LNCAP (cell line): ENCODE measurements at regions not wholly inside any gene's neighbourhood (a gene's known extent, or its start where the extent isn't known, plus 50 kb on each side); places are given as distances from the start of the nearest gene placed in this dataset.

Experiments used
- TF ChIP-seq, protein P1 (sequence below): fragments of 450-650 bp; IDR thresholded peaks from 2 replicates; pipeline ENCODE4 v1.5.1; 2017; ENCODE audit warnings: mild to moderate bottlenecking

DNA sequence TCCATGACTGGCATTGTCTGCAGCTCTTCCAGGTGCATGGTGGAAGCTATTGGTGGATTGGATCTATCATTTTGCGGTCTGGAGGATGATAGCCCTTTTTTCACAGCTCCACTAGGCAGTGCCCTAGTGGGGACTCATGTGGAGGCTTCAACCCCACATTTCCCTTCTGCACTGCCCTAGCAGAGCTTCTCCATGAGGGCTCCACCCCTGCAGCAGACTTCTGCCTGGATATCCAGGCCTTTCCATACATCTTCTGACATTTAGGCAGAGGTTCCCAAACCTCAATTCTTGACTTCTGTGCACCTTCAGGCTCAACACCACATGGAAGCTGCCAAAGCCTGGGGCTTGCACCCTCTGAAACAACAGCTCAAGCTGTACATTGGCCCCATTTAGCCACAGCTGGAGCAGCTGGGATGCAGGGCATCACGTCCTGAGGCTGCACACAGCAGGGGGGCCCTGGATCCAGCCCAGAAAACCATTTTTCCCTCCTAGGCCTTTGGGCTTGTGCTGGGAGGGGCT, 800.2 kb upstream of the MIR17HG start:
- TF ChIP-seq, protein P1, sequence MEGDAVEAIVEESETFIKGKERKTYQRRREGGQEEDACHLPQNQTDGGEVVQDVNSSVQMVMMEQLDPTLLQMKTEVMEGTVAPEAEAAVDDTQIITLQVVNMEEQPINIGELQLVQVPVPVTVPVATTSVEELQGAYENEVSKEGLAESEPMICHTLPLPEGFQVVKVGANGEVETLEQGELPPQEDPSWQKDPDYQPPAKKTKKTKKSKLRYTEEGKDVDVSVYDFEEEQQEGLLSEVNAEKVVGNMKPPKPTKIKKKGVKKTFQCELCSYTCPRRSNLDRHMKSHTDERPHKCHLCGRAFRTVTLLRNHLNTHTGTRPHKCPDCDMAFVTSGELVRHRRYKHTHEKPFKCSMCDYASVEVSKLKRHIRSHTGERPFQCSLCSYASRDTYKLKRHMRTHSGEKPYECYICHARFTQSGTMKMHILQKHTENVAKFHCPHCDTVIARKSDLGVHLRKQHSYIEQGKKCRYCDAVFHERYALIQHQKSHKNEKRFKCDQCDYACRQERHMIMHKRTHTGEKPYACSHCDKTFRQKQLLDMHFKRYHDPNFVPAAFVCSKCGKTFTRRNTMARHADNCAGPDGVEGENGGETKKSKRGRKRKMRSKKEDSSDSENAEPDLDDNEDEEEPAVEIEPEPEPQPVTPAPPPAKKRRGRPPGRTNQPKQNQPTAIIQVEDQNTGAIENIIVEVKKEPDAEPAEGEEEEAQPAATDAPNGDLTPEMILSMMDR: no peak

DNA sequence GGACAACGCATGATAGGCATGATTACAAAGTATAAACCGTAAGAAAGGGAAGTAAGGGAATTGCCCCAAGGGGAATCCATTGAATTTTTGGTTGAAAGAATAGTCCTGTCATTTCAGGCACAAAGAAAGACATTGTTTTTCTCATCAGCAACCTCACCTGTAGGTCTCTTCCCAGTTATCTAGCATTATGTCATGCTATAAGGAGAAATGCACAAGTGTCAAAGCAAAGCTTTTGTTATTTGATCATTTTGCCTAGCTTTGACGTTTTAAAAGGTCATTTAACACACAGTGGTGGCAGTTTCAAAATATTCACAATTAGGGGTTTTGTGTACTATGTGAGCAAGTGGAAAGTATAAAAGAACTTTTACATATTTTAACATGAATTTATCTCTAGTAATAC, 796.2 kb upstream of the MIR17HG start:
- TF ChIP-seq, protein P1: no peak

DNA sequence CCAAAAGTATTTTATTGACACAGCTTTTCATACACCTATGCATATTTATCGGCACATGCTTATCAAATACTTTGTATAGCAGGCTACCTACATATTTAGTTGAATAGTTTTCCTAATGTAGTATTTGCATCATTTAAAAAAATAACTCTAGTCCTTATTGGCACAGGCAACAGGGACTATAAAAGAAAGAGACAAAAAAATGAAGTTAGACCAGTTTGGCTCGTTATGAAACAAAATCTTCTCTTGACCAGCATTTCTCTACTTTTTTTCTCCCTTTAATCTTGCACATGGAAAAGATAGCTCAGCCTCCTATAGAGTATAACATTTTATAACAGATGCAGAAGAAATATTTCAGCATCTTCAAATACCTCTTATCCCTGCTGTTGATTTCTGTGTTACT, 794.8 kb upstream of the MIR17HG start:
- TF ChIP-seq, protein P1: no peak

DNA sequence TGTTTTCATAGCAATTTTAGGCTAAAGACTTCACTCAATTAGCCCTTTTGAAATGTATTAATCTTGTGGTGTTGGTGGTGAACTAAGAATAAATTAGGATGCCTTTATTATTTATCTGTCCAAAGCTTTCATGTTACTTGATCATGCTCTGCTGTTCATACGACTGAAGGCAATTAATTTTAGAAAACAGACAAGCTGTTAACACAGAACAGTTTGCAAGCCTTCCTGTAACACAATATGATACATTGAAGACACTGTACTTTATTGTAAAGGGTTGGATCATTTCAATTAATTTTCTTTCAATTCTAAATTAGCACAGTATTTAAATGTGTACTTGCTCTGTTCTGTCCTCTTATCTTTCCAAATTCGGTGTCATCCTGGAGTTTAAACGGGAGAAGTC, 794.3 kb upstream of the MIR17HG start:
- TF ChIP-seq, protein P1: no peak

DNA sequence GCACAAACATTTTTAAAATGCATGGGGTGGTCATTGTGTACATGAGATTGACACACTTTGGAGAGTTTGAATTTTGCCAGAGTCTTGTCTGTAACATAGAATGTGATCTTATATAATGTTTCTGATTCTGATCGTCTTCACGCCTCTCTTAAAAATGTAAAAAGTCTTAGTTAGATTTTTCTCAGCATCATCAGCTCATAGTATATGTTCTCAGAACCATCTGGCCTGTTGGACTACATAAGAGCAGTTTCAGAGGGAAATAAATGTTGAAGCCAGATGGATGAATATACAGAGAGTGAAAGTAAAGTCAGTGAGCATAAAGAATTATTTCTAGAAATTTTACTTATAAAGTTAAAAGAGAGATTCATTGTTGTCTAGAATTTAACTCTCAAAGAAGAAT, 789.9 kb upstream of the MIR17HG start:
- TF ChIP-seq, protein P1: no peak

DNA sequence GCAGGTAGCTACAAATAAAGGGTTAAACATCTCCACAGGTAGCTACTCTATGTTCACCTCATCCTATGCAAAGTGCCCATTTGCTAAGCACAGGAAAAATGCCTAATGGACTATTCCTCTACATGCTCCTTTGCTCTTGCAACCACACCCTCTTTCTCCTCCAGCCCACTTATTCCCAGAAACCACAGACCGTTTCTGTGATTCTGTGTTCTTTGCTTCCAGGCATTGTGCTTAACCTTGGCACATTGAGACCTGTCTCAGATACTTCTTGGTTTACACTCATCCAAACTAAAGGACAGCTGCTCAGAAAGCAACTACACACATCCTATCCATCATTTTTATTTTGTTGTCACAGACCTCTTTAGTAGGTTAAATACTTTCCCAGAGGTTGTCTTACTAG, 785.0 kb upstream of the MIR17HG start:
- TF ChIP-seq, protein P1: no peak

DNA sequence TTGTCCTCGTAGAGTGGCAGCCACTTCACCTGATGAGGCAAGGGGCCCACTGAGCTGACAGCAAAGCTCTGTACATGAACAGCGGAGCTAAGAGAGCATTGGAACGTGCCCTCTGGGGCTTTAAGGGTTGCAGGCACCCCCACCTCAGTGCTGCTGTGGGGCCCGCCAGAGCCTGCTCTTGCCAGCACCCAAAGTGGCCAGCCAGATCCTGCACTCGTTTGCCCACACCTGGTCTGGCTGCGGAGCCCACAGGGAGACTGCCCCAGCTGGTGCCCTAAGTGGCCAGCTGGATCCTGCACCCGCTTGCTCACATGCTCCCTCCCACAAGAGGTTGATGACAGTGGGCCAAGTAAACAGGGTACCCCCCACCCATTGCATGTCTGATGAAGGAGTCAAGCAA, 783.4 kb upstream of the MIR17HG start:
- TF ChIP-seq, protein P1: no peak

DNA sequence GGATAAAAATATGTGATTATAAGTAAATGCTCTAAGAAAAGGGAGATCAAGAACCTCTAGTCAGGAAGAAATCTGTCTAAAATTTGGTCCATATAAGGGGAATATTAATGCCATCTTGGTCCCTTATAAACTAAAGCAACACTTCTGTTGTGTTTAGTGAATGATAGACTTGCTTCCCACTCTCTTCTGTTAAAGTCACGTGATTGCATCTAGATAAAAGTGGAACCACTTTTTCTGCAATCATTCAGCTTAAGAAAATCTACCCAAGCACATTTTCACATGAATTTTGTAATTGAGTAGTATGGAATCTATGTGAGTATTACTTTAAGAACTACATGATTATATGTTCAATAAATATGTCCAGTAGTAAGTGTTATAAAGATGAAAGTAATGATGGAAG, 782.9 kb upstream of the MIR17HG start:
- TF ChIP-seq, protein P1: no peak
